Fibroblast of mammary gland (primary cell): ENCODE measurements at regions not wholly inside any gene's neighbourhood (a gene's known extent, or its start where the extent isn't known, plus 50 kb on each side); places are given as distances from the start of the nearest gene placed in this dataset.

Experiments used
- DNase-seq: peaks from one replicate; pipeline ENCODE4 v3.0.0-alpha.2; 2010; ENCODE audit warnings: low read depth
- H3K4me3 ChIP-seq: 2 replicates; pipeline ENCODE4 v1.5.1; 2011; ENCODE audit warnings: low read depth, mild to moderate bottlenecking, low read length, moderate library complexity; ENCODE audit not compliant: control insufficient read depth
- TF ChIP-seq, protein P1 (sequence below): conservative IDR thresholded peaks from 2 replicates; pipeline ENCODE4 v1.5.1; 2011; ENCODE audit warnings: low read depth, low read length, inconsistent platforms; ENCODE audit not compliant: control insufficient read depth, insufficient read depth

DNA sequence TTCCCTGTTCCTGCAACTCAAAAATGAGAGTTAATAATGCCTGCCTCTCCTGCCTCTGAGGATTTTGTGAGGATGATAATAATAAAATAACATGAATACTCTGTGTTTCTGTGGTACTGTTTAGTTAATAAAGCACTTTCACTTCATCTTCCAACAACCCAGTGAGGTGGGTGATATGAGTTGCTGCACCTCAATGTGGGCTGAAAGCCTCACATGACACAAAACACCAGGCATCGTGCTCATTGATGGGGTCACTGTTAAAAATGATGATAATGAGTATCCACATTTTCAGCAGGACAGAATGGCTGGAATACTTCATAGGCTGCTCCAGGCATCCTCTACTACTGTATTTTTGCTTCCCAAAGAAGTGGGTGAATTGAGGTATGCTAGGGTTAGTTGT, 222.8 kb upstream of the NRP1 start:
- DNase-seq: no peak
- TF ChIP-seq, protein P1, sequence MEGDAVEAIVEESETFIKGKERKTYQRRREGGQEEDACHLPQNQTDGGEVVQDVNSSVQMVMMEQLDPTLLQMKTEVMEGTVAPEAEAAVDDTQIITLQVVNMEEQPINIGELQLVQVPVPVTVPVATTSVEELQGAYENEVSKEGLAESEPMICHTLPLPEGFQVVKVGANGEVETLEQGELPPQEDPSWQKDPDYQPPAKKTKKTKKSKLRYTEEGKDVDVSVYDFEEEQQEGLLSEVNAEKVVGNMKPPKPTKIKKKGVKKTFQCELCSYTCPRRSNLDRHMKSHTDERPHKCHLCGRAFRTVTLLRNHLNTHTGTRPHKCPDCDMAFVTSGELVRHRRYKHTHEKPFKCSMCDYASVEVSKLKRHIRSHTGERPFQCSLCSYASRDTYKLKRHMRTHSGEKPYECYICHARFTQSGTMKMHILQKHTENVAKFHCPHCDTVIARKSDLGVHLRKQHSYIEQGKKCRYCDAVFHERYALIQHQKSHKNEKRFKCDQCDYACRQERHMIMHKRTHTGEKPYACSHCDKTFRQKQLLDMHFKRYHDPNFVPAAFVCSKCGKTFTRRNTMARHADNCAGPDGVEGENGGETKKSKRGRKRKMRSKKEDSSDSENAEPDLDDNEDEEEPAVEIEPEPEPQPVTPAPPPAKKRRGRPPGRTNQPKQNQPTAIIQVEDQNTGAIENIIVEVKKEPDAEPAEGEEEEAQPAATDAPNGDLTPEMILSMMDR: no peak
- H3K4me3 ChIP-seq: no peak overlapping the region

DNA sequence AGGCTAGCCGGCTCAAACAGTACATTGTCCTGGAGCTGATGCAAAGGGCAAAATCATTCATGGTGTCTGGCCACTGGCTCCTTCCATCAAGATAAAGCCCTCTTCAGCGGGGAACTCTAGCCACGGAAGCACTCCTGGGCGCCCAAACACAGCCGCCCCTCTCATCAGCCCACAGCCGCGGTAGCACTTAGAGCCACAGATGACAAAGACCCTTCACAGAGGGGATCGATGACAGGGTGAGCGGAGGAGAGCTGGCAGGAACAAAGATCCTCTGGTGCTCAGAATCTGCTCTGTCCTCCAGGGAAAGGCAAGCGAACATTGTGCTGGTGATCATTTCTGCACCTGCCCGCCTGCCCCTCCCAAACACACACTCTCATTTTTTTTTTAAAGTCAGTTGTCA, 222.2 kb upstream of the NRP1 start:
- TF ChIP-seq, protein P1: no peak
- H3K4me3 ChIP-seq: no peak overlapping the region
- DNase-seq: no peak

DNA sequence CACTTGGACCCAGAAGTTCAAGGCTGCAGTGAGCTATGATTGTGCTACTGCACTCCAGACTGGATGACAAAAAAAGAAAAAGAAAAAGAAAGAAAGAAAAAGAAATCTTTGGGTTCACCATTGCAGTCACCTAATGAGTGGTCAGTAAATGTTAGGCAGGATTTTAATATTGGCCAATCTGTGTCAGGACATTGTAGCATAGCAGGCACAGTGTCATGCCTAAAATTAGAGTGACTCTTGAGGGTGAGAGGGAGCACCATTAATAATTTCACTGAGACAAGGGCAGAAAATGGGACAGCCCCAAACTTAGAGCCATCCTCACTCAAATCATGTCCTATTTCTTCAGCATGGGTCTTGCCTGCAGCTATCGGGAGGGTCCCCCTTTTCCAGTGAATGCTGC, 221.6 kb upstream of the NRP1 start:
- no peak overlapping the region for H3K4me3 ChIP-seq
- TF ChIP-seq, protein P1: no peak
- no peak for DNase-seq

DNA sequence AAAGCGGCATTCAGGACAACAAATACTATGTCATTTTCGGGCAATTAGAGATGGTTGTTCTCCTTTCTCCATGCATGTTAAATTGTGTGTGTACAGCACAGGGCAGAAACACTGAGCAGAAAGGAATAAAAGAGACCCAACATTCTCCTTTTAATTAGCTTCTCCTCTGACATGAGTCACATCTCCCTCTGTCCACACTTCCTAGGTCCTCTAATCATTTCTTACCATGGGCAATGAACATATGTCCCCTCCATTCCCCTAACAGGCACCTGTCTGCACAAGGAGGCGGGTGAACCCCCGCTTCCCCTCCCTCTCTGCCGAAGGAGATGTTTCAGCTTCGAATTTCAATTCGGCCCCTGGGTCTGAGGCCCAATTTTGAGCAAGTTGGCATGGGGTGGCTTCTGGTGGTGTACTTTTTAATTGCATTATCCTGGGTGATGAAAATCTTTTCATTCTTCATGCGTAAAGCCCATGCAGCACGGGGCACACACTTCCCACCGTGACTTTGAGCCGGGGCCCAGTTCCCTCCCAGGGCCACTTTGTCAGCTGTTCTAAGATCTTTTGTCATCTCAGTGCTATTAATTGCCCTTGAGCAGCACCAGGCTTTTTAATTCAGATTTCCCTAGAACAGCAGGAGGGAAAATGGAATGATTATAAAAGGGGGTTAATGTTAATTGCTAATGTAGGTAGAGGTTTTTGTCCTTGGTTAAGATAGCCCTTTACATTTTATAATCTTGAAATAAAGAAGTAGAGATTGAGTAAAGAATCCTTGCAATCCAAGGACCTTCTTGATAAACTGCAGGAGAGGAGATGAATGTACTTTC, 219.5 kb upstream of the NRP1 start:
- DNase-seq: no peak
- TF ChIP-seq, protein P1: no peak
- no peak overlapping the region for H3K4me3 ChIP-seq

DNA sequence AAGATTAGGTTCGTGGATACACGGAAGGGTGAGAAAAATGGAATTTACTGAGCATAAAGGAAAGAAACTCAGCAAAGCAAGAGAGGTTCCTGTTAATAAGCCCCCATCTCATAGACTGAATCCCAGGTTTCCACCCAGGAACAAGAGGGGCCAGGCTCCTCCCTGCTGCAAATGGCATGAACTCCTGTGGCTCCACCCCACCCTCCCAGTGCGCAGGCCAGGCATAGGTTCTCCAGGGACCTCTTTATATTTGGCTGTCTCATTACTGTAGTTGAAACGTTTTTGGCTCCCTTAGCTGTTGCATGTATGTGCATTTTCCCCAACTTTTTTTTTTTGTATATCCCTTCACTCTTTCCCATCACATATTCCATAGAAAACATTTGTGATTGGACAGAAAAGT, 217.8 kb upstream of the NRP1 start:
- TF ChIP-seq, protein P1: no peak
- H3K4me3 ChIP-seq: no peak overlapping the region
- DNase-seq: no peak

DNA sequence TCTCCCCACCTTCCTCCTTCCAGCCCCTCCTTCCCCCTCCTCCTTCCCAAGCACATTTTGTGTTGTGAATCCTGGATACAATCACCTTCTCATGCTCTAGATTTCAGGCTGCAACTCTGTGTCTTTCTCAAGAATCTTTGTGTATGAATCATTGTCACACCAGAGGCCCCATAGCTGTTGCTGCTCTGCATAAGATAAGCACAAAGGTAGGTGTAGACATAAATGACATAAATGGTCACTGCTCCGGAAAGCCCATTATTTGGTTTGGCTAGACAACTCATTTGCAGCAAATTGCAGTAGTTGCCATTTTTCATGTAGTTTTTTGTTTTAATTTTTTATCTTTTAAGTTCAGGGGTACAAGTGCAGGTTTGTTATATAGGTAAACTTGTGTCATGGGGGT, 216.3 kb upstream of the NRP1 start:
- TF ChIP-seq, protein P1: no peak
- no peak for DNase-seq
- H3K4me3 ChIP-seq: no peak overlapping the region
